GM19438 (cell line): ENCODE measurements at regions not wholly inside any gene's neighbourhood (a gene's known extent, or its start where the extent isn't known, plus 50 kb on each side); places are given as distances from the start of the nearest gene placed in this dataset.

ENCODE experiments used
- ATAC-seq: cut with Tn5 transposase; IDR thresholded peaks from one replicate; pipeline ENCODE4 v1.9.1; 2021; ENCODE audit warnings: low read depth; ENCODE audit not compliant: unreplicated experiment

DNA sequence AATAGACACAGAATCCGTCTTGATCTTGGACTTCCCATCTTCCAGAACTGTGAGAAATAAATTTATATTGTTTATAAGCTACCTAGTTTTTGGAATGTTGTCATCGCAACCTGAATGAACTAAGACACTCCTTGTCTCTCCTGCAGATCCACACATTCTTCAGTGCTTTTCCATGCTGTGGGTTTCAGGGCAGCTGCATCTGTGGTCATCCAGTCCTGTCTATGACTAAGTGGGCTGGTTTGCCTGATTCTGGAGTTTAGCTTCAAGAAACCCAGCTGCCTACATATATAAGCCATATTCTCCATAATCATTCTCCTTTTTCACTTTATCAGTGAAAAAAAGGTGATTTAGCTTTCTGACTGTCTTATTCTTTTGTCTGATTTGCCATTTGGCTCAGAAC is 170.3 kb upstream of the KIT start:
- ATAC-seq = no peak

- no peak for ATAC-seq
These were observed 163.9 kb upstream of the KIT start for GRCh38 chr4:54493862-54494261.

- ATAC-seq = no peak
These were observed 162.7 kb upstream of the KIT start for GRCh38 chr4:54495091-54495490.

GRCh38 chr4:54495641-54496040 is 162.1 kb upstream of the KIT start:
- ATAC-seq = no peak

DNA sequence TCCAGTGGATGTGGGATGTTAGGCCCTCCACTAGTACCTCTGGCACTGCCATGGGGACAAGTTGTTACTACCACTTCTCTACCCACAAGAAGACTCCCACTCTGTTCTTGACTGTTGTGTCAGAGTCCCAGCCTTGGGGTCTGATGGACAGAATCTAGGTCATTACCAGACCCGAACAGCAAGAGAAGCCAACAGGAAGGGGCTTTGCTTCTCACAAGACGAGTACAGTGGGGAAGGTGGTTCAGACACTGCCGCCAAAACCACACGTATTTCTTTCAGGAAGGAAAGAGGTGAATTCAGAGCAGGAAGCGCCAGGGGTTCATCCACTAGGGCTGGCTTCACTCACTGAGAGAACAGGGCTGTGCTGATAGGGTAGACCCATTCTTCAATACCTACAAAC is 161.3 kb upstream of the KIT start:
- no peak for ATAC-seq

DNA sequence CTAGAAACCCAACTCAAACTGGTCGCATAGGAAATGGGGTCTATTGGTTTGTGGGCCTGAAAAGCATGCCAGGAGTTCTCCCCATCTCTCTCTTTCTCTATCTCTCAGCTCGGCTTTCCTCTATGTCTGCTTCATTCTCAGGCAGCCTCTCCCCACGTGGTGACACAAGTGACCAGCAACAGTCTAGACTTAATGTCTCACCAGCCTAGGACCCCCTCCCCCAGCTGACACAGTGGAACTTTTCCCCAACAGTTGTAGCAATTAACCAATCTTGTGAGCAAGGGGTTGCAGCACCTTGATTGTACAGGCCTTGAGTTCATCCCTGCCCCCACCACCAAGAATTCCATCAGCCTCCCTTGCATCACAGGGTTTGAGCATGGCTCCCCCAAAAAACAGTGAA is 159.8 kb upstream of the KIT start:
- ATAC-seq = no peak

- no peak for ATAC-seq
These were observed 159.1 kb upstream of the KIT start for GRCh38 chr4:54498661-54499111.

DNA sequence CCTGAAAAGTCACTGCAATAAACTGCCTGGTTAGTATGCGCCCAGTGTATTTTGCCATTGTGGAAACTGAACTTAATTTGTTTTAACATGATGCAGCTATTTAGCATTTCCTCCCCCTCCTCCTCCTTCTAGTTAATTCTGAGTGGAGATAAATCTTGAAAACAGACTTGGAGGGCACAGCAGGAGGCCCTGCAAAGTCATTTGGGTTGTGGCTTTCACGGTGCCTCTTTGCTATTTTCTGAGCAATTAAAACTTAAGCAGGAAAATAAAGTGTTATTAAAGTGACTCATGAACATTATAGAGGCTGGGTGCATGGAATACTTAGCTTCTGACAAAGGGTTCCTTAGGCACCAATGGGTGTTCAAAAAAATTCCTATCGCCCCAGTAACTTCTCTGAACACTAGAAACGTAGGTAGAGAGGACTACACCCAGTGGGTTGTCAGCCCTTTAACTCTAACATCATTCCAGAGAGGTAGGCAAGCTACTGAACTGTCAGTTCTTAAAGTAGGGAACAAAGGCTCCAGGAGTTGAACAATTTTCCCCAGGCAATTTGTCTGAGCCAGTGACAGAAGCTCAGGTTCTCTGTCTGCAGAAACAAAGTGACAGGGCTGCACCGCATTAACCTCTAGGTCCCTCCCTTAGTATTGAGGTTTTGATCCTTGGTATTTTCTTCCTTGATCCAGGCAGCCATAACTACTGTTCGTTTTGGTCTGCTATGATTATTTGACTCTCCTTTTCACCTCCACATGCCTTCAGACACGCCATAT is 158.3 kb upstream of the KIT start:
- ATAC-seq = no peak

DNA sequence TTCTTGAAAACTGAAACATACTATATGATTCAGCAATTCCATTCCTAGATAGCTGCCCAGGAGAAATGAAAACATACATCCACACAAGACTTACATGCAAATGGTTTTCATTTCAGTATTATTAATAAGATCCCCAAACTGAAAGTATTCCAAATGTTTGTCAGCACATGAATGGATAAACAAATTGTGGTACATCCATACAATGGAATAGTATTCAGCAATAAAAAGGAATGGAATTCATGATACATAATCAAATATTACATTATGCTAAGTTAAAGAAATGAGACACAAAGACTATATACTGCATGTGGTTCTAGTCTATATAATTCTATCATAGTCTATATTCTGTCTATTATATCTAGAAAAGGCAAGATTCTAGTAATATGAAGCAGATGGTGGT is 152.4 kb upstream of the KIT start:
- ATAC-seq = no peak

DNA sequence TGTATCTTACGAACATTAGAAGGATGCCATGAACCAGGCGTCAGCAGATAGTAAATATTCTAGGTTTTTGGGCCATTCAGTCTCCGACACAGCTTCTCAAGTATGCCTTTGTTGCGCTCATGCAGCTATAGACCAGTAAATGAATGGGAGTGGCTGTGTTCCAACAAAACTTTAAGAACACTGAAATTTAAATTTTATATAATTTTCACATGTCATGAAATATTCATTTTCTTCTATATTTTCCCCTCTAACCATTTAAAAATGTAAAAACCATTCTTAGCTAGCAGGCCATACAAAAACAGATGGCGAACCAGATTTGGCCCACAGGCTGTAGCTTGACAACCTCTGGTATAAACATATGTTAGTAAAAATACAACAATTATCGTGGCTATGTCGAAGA is 151.8 kb upstream of the KIT start:
- no peak for ATAC-seq

DNA sequence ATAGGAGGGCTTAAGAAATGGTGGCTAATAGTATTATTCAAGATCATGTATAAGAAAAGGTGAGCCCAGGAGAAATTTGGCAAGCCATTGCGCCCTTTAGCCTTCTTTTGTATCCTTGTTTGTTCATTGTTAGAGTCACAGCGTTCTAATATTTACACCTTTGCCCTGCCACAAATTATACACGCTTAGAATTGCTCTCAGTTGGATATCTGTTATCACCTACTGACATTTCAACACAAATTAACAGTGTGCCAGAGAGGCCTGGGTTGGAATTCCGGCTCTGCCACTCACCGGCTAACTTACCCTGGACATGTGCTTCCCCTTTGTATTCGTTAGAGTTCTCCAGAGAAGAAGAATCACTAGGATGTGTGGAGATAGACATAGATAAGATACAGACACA is 148.7 kb upstream of the KIT start:
- no peak for ATAC-seq

- no peak for ATAC-seq
These were observed 144.6 kb upstream of the KIT start for GRCh38 chr4:54513204-54513603.

GRCh38 chr4:54513741-54514140 is 144.0 kb upstream of the KIT start:
- no peak for ATAC-seq

GRCh38 chr4:54516556-54517215 is 141.1 kb upstream of the KIT start:
- ATAC-seq = no peak

DNA sequence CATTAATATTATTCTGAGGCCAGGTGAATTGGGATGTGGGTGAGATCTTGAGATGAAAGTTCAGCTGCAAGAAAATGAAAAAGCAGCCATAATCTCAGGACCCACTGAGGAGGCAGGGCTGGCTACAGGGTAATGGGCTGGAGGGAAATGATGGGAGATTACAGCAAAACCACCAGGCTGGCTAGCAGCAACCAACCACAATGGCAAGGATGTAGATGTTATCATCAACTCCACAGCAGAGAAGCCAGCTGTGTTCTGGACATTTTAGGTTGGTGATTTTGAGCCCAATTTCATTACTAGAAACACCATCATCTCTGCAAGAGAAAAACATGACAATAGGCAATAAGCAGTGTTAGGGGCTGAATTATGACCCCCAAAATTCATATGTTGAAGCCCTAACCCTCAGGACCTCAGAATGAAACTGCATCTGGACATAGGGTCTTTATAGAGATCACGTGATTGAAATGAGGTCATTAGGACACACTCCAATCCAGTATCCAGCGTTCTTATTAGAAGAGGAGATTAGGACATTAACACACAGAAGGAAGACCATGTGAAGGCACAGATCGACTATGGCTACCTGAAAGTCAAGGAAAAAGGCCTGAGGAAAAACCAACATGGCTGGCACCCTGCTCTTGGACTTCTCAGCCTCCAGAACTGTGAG is 139.8 kb upstream of the KIT start:
- ATAC-seq = no peak

DNA sequence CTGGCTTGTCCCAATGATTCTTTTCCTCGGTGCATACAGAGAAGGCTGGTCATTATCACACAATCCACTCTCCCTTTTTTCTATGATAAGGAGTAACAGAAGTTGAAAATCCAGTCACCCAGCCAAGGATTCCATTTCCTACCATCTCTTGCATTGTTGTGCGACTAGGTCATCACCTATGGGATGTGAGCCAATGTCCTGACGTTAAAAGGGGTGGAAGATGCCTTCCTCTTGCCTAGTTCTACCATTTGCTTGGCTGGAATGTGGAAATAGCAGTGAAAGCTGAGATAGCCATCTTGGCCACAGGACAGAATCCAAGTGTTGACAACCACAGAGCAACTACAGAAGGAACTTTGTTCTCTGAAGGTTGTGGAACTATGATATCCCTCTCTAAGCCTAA is 132.2 kb upstream of the KIT start:
- ATAC-seq = no peak

GRCh38 chr4:54526560-54526959 is 131.2 kb upstream of the KIT start:
- no peak for ATAC-seq

DNA sequence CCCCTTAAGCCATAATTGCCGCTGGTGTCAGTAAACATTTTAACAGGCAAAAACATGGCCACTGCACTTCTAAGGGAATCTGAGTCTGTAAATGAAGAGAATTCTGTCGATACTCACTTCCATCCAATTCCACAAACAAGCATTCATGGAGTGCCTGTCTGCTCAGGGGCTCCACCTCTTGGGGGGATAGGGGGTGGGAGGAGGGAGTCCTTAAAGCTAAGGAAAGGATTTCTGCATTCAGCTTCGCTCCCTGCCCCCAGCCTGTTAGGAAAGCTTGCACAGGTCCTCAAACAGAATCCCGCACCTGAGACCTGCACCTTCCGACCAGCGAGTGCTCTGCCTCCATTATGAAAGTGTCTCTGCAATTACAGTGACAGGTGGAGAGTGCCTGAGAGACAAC is 130.2 kb upstream of the KIT start:
- ATAC-seq = no peak

- ATAC-seq = no peak
These were observed 118.2 kb upstream of the KIT start for GRCh38 chr4:54539500-54540029.

- ATAC-seq = no peak
These were observed 116.8 kb upstream of the KIT start for GRCh38 chr4:54540931-54541330.

DNA sequence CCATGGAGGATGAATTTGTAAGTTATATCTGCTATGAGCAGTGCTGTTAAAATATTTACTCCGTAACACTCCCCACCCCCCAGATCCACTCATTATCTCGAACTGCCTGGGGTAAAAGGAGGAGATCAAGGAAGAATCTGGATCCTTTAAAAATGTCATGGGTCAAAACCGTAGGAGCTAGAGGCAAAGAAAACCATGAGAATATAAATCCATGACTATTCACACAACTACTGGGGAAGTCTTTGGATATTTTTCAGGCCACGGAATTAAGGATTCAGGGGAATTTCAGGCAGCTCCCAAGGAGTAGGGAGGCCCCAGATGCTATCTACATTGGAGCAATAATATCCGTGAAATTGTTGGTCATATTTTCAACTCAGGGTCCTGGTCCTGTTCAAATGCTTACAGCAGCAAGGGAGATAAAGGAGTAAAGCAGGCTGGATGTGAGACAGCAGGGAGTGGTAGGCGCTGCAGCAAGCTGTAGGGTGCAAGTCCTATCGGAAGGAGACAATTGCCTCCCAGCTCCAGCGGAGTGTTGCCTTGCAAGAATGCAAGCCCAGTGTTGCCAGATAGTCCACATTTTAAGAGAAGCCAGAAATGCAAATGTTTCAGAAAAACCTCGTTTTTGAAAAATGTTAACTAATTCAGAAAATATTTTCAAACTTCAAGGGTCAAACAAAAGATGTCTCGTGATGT is 116.2 kb upstream of the KIT start:
- ATAC-seq = no peak
